Activated naive CD8-positive, alpha-beta T cell treated with anti-CD3 and anti-CD28 coated beads, Interleukin-2, amount 10 ng/mL, durations not matched to agents 7 days and 5 days (primary cell): ENCODE measurements at regions not wholly inside any gene's neighbourhood (a gene's known extent, or its start where the extent isn't known, plus 50 kb on each side); places are given as distances from the start of the nearest gene placed in this dataset.
"Not testable (repeated sequence)": the region's sequence is repeated elsewhere in the genome, so short reads cannot be mapped to it uniquely, and the experiment has no call there.

ENCODE experiments used
- ATAC-seq: fragments of 150-1000 bp; cut with Tn5 transposase; one replicate; pipeline ENCODE4 v1.10.0; 2021; ENCODE audit warnings: low read depth, moderate library complexity
- POLR2A ChIA-PET: fragments of 350-600 bp; sonication (Branson Sonifier 250); formaldehyde crosslinking; loops from one replicate; lab custom pipeline; 2021; ENCODE audit warnings: antibody characterized with exemption; lab: Charles Lee
- DNase-seq: peaks from one replicate; pipeline ENCODE4 v3.0.0; 2021
- H3K27ac Mint-ChIP-seq: one replicate; pipeline ENCODE4 v1.8.0; 2022; ENCODE audit warnings: mild to moderate bottlenecking, mixed read lengths
- H3K27me3 Mint-ChIP-seq: one replicate; pipeline ENCODE4 v1.8.0; 2022; ENCODE audit warnings: mild to moderate bottlenecking, moderate library complexity, mixed read lengths
- H3K36me3 Mint-ChIP-seq: one replicate; pipeline ENCODE4 v1.8.0; 2021; ENCODE audit warnings: mild to moderate bottlenecking, mixed read lengths
- H3K4me1 Mint-ChIP-seq: one replicate; pipeline ENCODE4 v1.8.0; 2021; ENCODE audit warnings: mixed read lengths
- H3K4me3 Mint-ChIP-seq: one replicate; pipeline ENCODE4 v1.8.0; 2022; ENCODE audit warnings: mild to moderate bottlenecking, moderate library complexity, mixed read lengths
- H3K9me3 Mint-ChIP-seq: one replicate; pipeline ENCODE4 v1.8.0; 2021; ENCODE audit warnings: mixed read lengths

DNA sequence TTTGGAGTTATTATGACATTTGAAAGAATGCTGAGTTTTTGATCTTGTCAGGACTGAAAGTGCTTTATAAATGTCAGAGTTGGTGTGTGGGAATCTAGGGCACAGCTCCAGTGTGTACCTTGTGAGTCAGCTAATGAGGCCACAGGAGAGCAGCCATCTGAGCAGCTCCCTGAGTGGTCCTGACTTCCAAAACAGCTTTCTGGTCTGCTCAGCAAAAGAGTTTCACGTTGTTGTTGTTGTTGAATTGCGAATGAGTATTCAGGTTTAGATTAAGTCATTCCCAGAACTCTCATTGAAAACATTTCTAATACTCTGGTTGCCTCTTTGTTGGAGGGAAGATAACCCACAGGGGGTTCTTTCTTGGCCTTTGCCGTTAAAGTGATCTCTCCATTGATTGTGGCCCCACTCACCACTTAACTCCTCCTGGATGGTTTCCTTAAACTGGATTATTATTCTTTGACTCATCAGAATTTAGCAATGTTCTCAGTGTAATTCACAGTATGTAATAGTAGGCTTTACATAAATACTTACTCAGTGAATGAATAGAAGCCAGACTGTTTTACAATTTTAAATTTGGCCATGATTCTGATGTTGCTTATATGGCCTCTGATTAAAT lies 125.1 kb upstream of the SGCD start:
- ATAC-seq (no peak), DNase-seq (no peak)
- POLR2A ChIA-PET: no interaction called here
- H3K4me3 Mint-ChIP-seq: no peak overlapping the region
- no peaks in the 10 kb centered on the region for H3K27me3 Mint-ChIP-seq
- H3K36me3 Mint-ChIP-seq: no peaks in the 10 kb centered on the region
- H3K4me1 Mint-ChIP-seq: no peaks in the 10 kb centered on the region
- no peaks in the 10 kb centered on the region for H3K9me3 Mint-ChIP-seq
- H3K27ac Mint-ChIP-seq: no peak overlapping the region

GRCh38 chr5:156208271-156208670 lies 118.7 kb upstream of the SGCD start:
- H3K4me1 Mint-ChIP-seq: no peaks in the 10 kb centered on the region
- H3K9me3 Mint-ChIP-seq: no peaks in the 10 kb centered on the region
- ATAC-seq (no peak), DNase-seq (no peak)
- H3K4me3 Mint-ChIP-seq: no peak overlapping the region
- no peak overlapping the region for H3K27ac Mint-ChIP-seq
- POLR2A ChIA-PET: no interaction called here
- no peaks in the 10 kb centered on the region for H3K27me3 Mint-ChIP-seq
- no peaks in the 10 kb centered on the region for H3K36me3 Mint-ChIP-seq

GRCh38 chr5:156218367-156219158 lies 108.4 kb upstream of the SGCD start:
- POLR2A ChIA-PET: no interaction called here
- Mint-ChIP-seq H3K27me3 (peaks cover 4% of the 10 kb centered on the region), H3K36me3 (no peaks in the 10 kb centered on the region), H3K9me3 (no peaks in the 10 kb centered on the region), H3K27ac (no peak overlapping the region), H3K4me3 (no peak overlapping the region), H3K4me1 (no peaks in the 10 kb centered on the region)
- DNase-seq: no peak
- no peak for ATAC-seq

- H3K9me3 Mint-ChIP-seq: no peaks in the 10 kb centered on the region
- H3K27ac Mint-ChIP-seq: no peak overlapping the region
- DNase-seq: no peak
- ATAC-seq: no peak
- H3K4me1 Mint-ChIP-seq: no peaks in the 10 kb centered on the region
- H3K27me3 Mint-ChIP-seq: peaks cover 4% of the 10 kb centered on the region
- no peak overlapping the region for H3K4me3 Mint-ChIP-seq
- POLR2A ChIA-PET: no interaction called here
- no peaks in the 10 kb centered on the region for H3K36me3 Mint-ChIP-seq
Measured at GRCh38 chr5:156219483-156220005, 107.4 kb upstream of the SGCD start.

GRCh38 chr5:156221816-156222215 lies 105.1 kb upstream of the SGCD start:
- DNase-seq (no peak), ATAC-seq (no peak)
- Mint-ChIP-seq H3K4me1 (no peaks in the 10 kb centered on the region), H3K4me3 (no peak overlapping the region), H3K27me3 (peaks cover 4% of the 10 kb centered on the region), H3K36me3 (no peaks in the 10 kb centered on the region), H3K27ac (no peak overlapping the region), H3K9me3 (no peaks in the 10 kb centered on the region)
- POLR2A ChIA-PET: no interaction called here

DNA sequence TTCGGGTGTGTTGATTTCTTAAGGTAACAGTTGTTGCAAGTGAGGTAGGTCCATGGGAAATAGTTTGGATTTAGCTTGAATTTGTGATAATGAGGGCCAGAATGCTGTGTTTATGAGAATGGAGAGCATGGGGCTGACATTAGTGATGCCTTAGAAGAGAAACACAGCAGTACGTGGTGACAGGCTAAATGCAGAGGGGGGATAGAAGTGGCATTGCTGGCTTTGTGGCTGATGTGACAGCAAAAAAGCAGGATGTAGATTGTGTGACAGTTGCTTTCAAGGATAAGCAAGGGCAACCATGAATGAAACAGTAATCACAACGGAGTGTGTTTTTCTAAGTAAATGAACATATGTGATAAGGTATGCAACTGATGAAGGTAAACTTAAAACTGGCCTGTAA lies 103.4 kb upstream of the SGCD start:
- no peaks in the 10 kb centered on the region for H3K9me3 Mint-ChIP-seq
- peaks cover 4% of the 10 kb centered on the region for H3K27me3 Mint-ChIP-seq
- no peaks in the 10 kb centered on the region for H3K36me3 Mint-ChIP-seq
- DNase-seq (no peak), ATAC-seq (no peak)
- no peaks in the 10 kb centered on the region for H3K4me1 Mint-ChIP-seq
- POLR2A ChIA-PET: no interaction called here
- no peak overlapping the region for H3K4me3 Mint-ChIP-seq
- no peak overlapping the region for H3K27ac Mint-ChIP-seq

DNA sequence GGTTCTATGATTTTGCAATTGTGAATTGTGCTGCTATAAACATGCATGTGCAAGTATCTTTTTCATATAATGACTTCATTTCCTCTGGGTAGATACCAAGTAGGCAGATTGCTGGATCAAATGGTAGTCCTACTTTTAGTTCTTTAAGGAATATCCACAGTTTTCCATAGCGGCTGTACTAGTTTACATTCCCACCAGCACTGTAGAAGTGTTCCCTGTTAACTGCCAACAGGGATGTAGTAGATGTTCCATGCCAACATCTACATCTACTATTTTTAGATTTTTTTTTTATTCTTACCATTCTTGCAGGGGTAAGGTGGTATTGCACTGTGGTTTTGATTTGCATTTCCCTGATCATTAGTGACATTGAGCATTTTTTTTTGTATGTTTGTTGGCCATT lies 100.5 kb upstream of the SGCD start:
- DNase-seq, H3K4me3 Mint-ChIP-seq, POLR2A ChIA-PET, H3K9me3 Mint-ChIP-seq, H3K36me3 Mint-ChIP-seq, H3K4me1 Mint-ChIP-seq, H3K27me3 Mint-ChIP-seq, ATAC-seq, H3K27ac Mint-ChIP-seq: not testable (repeated sequence)

DNA sequence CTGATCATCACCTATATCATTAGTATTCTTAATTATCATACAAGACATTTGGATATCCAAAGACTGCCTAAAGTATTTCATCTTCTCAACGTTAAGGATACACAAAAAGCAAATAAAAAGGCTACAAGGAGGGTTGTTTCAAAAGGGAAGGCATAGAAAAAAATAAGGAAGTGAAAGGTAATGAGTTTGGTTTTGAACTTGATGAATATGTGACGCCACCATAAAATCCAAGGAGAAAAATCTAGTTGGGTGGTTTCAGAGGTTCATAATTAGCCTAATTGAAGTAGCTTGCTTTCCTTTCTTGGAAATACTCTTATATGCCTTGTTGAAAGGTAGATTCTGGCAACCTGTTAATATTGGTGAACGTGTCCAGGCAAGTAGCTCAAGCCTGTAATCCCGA lies 96.1 kb upstream of the SGCD start:
- POLR2A ChIA-PET: no interaction called here
- Mint-ChIP-seq H3K27me3 (no peaks in the 10 kb centered on the region), H3K4me3 (no peak overlapping the region), H3K36me3 (no peaks in the 10 kb centered on the region), H3K27ac (no peak overlapping the region), H3K9me3 (no peaks in the 10 kb centered on the region), H3K4me1 (no peaks in the 10 kb centered on the region)
- ATAC-seq (no peak), DNase-seq (no peak)

- H3K36me3 Mint-ChIP-seq: no peaks in the 10 kb centered on the region
- POLR2A ChIA-PET: no interaction called here
- H3K27me3 Mint-ChIP-seq: no peaks in the 10 kb centered on the region
- H3K4me3 Mint-ChIP-seq: no peak overlapping the region
- no peaks in the 10 kb centered on the region for H3K9me3 Mint-ChIP-seq
- DNase-seq: no peak
- no peaks in the 10 kb centered on the region for H3K4me1 Mint-ChIP-seq
- no peak overlapping the region for H3K27ac Mint-ChIP-seq
- no peak for ATAC-seq
Measured at GRCh38 chr5:156232251-156232869, 94.6 kb upstream of the SGCD start.

DNA sequence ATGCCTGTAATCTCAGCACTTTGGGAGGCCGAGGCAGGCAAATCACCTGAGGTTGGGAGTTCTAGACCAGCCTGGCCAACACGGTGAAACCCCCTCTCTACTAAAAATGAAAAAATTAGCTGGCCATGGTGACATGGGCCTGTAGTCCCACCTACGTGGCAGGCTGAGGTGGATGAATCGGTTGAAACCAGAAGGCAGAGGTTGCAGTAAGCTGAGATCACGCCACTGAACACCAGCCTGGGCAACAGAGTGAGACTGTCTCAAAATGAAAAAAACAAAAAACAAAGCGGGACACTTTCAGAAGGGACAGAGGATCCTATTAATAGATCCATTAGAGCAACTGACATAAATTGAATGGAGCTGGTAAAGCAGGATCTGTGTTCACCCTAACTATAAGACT lies 89.6 kb upstream of the SGCD start:
- H3K27ac Mint-ChIP-seq: no peak overlapping the region

DNA sequence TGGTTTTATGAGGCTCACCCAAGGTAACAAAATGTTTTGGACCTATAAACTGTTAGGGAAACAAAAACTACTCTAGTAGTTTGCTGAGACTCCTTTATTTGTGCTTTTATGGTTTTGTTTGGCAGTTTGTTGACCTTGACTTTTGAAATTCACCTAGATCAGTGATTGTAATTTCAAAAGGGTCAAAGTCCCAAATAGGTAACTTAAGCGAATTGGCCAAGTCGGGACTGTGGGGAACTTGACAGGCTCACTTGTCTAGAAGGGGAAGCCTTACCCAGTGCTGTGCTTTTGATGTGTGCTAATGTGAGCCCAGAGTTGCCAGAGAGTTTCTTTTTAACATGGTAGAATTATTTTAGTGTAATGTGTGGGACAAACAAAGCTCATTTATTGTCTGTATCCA lies 87.2 kb upstream of the SGCD start:
- Mint-ChIP-seq H3K36me3 (no peaks in the 10 kb centered on the region), H3K9me3 (no peaks in the 10 kb centered on the region), H3K27me3 (no peaks in the 10 kb centered on the region), H3K27ac (no peak overlapping the region), H3K4me3 (no peak overlapping the region), H3K4me1 (no peaks in the 10 kb centered on the region)
- no peak for DNase-seq
- POLR2A ChIA-PET: no interaction called here
- ATAC-seq: no peak

More for the DNA sequence above, 89.6 kb upstream of the SGCD start:
- ATAC-seq (no peak), DNase-seq (no peak)
- H3K4me1 Mint-ChIP-seq: no peaks in the 10 kb centered on the region
- H3K27me3 Mint-ChIP-seq: no peaks in the 10 kb centered on the region
- no peaks in the 10 kb centered on the region for H3K36me3 Mint-ChIP-seq
- no peaks in the 10 kb centered on the region for H3K9me3 Mint-ChIP-seq
- POLR2A ChIA-PET: no interaction called here
- no peak overlapping the region for H3K4me3 Mint-ChIP-seq

DNA sequence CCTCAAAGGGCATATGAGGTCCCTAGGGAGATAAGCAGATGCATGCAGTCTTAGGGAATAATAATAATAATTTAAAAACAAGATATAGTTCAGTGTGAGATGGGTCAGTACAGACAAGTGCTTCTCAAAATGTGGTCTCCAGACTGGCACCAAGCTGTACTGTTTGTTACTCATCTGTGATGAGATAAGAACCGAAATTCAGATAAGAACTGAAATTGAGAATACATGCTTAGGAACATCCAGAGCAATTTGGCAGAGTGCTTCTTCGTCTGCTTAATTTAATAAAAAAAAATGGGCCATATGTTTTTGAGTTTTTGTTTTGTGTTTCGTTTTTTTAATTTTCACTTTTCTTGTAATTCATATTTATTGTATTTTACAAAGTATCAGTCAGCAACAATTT lies 86.5 kb upstream of the SGCD start:
- DNase-seq: no peak
- POLR2A ChIA-PET: no interaction called here
- Mint-ChIP-seq H3K27me3 (no peaks in the 10 kb centered on the region), H3K36me3 (no peaks in the 10 kb centered on the region), H3K4me3 (no peak overlapping the region), H3K4me1 (no peaks in the 10 kb centered on the region), H3K27ac (no peak overlapping the region), H3K9me3 (no peaks in the 10 kb centered on the region)
- ATAC-seq: no peak

- POLR2A ChIA-PET: no interaction called here
- H3K36me3 Mint-ChIP-seq: no peaks in the 10 kb centered on the region
- no peaks in the 10 kb centered on the region for H3K4me1 Mint-ChIP-seq
- no peaks in the 10 kb centered on the region for H3K9me3 Mint-ChIP-seq
- no peaks in the 10 kb centered on the region for H3K27me3 Mint-ChIP-seq
- H3K27ac Mint-ChIP-seq: no peak overlapping the region
- ATAC-seq: no peak
- no peak overlapping the region for H3K4me3 Mint-ChIP-seq
- no peak for DNase-seq
Measured at GRCh38 chr5:156241266-156241665, 85.7 kb upstream of the SGCD start.

GRCh38 chr5:156245895-156246294 lies 81.1 kb upstream of the SGCD start:
- Mint-ChIP-seq H3K27me3 (peaks cover 2% of the 10 kb centered on the region), H3K27ac (no peak overlapping the region), H3K9me3 (no peaks in the 10 kb centered on the region), H3K36me3 (no peaks in the 10 kb centered on the region), H3K4me3 (no peak overlapping the region), H3K4me1 (no peaks in the 10 kb centered on the region)
- ATAC-seq (no peak), DNase-seq (no peak)
- POLR2A ChIA-PET: no interaction called here
